Stimulated activated CD8-positive, alpha-beta memory T cell treated with anti-CD3 and anti-CD28 coated beads, Interleukin-15, amount 100 ng/mL, for 1 hour (primary cell): ENCODE measurements at regions not wholly inside any gene's neighbourhood (a gene's known extent, or its start where the extent isn't known, plus 50 kb on each side); places are given as distances from the start of the nearest gene placed in this dataset.

Experiments
- DNase-seq: peaks from one replicate; pipeline ENCODE4 v3.0.0-alpha.2; 2020; ENCODE audit warnings: low read depth

DNA sequence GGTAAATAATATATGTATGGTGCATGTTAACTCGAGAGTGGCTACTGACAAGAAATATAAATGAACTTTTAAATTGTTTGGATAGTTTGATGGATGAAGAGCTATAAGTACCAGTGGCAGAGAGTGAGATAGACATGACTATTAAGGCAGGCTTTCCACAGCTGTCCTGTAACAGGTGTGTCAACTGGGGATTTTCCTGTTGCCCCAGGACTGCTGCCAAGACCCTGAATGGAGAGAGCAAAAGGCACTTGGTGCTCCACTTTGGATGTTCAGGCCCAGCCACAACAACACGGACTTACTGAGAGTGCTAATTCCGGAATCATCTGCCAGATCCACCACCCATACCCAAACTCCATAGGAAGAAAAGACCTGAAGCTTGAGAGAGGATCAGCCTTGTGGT, 215.1 kb downstream of the SEC61B start:
- DNase-seq = no peak

DNA sequence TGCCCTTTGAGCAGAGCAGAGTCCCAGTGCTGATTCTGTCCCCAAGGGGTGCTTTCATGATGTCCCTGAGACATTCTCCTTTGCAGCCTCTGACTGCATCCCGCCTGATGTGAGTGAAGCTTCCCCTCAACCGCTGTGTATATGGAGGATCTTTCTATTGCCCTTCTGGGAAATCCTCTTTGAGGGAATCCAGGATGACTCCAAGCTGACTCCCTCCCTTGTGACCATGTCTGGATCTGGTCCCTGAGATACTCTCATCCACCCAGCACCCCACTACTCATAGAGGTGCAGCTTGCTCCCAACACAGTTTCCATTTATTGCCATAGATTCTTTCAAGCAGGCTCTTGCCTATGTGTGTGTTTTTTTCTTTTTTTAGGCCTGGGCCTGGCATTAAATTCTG, 216.5 kb downstream of the SEC61B start:
- no peak for DNase-seq

DNA sequence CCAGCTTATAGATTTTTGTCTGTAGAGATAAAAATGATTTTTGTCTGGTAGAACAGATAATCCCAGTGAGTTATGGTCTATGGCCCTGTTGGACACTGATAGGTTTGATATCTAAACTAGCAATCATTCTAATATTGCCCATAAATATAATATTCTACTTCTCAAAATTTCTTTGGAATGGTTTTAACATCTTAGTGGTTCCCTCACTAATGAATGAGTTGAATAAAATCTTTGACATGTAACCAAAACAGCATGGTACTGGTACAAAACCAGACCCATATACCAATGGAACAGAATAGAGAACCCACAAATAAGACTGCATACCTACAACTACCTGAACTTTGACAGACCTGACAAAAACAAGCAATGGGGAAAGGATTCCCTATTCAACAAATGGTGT, 219.7 kb downstream of the SEC61B start:
- no peak for DNase-seq

DNA sequence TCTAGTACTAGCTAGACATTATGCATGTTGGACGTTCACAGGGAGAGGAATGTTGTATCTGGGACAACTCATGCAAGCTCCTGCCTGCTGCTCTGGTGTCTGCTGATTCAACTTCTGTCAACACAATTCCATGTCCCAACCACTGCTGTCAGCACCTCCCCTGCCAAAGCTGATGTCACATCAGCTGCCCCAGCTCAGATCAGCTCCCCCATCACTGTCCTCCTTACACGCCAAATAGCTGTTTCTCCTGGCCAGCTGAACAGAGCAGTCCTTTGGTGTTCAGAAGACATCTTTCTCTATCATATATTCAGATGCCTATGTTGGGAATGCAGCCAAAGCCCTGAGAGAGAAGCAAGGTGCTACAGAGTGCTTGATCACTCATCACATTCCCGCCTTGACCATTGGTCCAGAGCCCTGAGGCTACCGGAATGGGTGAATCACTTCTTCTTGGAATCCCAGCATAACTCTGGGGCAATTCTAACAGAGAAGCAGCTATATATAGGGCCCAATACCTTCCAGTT, 223.3 kb downstream of the SEC61B start:
- no peak for DNase-seq

DNA sequence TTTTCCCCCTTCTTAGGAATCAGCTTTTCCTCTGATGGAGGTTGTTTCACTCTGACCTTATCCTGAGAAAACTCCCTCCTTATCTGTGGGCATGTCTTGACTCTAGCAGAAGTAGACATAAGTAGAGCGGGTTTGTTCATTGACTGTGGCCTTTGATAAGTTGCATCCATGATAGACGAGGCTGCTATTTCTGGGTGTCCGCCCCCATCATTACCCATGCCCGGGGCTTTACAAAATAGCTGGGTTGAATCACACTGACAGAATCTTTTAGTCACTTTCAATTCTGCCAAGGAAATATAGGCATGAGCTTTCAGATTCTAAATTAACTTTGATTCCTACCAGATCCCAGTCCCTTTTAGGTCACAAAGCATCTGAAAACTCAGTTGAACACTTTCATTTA, 223.8 kb downstream of the SEC61B start:
- DNase-seq = no peak

DNA sequence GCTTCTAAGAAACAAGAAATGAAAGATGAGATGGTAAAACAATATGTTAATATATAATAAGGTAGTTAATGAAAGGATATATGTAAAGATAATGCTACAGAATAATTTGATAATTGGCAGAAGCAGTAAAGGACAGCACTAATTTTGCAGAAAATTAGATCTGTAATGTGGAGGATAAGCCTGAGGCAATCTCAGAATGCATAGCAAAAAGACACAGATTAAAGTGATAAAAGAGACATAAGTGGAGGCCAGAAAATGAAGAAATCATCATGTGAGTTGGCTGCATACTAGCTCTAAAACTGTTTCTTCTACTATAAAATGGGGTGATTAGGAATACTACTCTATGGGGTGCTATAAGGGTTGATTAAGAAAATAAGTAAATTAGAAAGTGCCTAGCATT, 225.9 kb downstream of the SEC61B start:
- no peak for DNase-seq

DNA sequence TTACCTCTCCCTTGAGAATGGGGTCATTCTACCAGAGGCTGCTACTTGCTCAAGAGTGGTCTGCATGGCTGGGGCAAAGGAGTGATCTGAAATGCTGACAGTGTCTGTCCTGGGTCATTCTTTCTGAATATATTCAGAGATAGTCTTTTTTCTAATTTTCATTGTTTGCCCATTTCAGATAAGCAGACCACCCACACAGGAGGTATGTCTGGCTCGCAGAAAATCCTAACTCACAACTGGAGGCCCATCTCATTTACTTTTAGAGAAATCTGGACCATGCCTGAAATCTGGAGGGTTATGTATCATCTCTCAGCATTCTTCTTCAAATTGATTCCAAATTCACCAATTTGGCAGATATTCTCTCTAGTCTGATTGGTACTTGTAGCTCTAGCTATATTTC, 227.6 kb downstream of the SEC61B start:
- DNase-seq = no peak

DNA sequence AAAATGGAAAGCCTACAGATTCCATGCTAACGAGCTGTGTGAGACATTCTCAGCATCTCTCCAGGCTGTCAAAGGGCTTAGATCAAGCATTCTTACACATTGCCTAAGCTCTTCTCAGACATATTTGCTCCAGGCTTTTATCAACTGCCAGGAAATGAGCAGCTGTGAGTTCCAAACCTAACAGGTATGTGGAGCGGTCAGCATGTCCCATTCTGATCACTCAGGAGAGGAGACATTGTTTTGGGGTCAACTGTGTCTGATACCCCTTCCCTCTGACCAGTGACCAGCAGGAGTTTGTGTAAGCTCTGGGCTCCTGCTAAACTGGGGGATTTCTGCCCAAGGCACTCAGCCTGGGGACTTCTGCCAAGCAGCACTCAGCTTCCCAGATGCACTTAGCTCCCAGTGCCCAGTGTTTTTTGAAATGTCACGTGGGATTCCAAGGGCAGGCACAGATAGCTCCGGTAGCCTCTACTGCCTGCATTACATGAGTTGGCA, 229.1 kb downstream of the SEC61B start:
- DNase-seq = no peak

DNA sequence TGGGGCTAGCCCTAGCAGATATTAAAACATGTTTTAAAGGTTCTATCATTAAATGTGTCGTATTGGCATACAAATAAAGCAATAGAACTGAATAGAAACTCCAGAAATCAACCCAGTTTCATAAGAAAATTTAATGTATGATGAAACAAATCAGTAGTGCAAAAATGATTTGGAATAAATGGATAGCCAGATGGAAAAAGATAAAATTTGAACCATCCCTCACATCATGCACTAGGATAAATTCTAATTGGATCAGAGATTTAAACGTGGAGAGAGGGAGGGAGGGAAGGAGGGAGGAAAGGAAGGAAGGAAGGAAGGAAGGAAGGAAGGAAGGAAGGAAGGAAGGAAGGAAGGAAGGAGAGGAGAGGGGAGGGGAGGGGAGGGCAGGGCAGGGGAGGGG, 235.3 kb downstream of the SEC61B start:
- no peak for DNase-seq

DNA sequence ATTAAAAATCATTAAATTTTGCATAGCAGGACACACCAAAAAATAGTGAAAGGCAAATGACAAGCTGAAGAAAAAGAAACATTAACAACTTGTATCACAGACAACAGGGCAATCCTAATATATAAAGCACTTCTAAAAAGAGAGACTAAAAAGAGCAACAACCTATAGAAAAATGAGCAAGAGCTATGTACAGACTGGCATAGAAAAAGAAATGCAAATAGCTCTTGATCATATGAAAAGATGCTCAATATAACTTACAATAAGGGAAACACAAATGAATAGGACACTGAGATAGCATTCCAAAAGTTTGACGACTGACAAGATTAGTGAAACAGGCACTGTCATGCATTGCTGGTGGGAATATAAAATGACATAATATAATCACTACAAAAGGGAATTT, 235.9 kb downstream of the SEC61B start:
- no peak for DNase-seq

DNA sequence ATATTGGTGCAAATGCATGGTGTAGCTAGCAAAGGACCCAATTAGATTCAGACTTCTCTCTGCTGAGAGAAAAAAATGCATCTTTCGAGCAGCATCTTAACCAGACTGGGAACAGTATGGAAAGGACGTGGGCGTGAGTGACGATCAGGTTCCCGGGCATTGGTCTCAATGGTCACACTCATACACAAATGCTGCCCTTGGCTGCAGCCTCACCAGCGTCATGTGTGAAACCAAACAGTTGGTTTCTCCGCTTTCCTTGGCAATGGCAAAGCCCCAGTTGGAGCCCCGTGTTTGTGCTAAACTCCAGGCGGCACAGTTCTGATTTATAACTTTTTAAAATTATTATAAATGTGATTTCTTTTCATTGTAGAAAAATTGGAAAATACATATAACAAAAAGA, 237.8 kb downstream of the SEC61B start:
- DNase-seq = no peak

DNA sequence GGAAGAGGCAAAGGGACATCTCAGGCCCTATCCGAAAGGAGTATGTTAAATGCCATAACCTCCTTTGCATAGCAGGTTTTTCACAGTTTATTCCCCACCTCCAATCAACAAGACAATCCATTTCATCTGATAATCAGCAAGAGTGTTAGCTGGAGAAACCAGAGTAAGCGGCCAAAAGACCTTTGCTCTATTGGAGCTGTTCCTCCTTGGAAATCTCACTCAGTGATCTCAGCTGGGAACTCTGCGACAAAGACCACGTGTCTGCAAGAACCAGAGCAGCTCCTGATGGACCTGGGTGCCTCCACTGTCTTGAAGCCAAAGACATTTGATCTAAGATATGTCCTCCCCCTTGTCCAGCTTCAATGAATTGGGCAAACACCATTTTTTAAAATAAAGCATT, 241.0 kb downstream of the SEC61B start:
- DNase-seq = no peak

DNA sequence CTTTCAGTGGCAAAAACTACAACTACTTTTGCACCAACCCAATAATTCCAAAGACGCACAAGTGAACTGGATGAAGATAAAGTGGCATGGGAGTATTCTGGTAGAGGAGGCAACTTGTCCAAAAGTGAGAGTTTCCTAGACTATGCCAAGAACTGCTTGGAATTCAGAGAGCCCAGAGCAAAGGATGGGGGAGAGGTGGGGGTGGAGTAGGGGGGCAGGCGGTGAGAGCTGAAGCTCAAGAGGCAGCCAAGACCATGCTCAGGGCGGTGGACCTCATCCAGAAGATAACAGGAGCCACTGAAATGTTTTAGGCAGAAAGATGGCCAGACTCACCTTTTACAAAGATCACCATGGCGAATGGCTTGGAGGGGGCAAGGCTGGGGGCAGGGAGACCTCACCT, 242.5 kb downstream of the SEC61B start:
- DNase-seq = no peak

DNA sequence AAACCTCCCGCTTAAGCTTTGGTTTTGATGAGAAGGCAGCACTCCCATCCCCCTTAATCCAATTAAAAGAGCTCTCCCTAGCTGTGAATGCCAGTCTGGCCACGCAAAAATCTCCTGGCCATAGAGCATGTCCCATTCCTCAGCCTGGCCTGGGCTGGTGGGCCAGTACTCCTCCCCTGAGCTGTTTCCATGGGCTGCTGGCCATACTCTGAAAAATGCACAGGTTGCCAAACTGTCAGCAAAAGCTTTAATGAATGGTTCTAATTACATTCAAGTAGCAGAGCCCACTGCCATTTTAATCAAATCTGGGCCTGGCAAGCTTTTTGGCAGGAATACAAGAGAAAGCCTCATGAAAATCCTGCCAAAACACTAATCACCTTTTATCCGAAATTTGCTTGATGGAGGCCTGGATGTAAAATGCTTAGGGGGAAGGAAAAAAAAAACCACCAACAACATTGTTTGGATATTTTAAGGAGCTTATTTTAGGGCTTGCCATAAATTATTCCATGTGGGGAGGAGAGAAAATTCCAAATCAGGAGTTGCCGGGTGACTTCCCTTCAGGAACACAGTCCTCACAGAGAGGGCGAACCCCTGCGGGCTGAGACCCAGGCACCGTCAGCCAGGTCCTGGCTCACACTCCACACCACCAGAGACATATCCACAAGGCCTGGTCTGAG, 243.3 kb downstream of the SEC61B start:
- no peak for DNase-seq

DNA sequence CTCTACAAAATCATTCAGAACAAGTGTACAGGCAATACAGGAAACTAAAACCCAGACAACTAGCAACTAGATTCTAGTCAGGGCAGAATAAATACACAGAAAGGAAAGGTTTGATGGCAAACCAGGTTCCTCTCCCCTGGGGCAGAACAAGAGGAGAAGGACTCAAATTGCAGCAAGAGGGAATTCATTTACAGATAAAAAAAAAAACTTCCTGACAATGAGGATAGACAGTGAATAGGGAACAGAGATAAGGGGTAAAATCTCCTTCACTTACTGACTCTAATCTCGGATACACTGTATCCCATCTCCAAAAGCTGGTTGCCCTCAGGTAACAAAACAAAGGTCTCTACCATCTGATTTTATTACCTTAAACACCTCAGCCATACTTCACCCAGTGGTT, 244.0 kb downstream of the SEC61B start:
- no peak for DNase-seq

DNA sequence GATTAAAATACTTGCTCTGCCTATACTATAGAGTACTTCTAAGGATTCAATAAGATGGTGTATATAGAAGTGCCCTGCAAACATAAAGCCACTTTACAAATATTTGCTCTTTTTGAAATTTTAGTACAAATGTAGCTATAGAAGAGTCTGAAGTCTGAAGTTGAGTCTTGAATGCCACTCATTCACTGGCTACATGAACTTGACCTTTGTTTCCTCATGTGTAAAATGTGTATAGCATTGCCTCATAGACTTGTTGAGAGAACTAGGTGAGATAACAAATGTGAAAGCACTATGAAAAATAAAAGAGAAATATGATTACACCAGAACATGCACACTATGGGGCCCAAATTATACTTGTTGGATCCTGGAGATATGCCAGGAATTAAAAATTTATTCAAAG, 244.7 kb downstream of the SEC61B start:
- no peak for DNase-seq

DNA sequence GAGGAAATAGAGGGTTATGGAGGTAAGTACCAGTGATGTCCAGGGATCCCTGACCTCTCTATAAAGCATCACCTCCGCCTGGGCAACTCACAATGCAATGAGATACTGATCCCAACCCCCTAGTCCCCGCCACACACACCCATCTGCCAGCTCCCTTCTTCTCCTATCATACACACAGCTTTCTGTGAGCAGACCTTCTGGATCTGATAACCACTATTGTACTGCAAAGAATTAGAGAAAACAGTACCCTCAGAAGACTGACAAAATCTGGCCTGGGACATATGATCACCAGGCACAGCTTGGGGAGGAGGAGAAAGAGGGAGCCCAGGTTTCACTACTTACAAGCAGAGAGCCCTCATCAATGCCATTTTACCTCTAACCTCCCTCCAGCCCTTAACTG, 249.0 kb downstream of the SEC61B start:
- no peak for DNase-seq

DNA sequence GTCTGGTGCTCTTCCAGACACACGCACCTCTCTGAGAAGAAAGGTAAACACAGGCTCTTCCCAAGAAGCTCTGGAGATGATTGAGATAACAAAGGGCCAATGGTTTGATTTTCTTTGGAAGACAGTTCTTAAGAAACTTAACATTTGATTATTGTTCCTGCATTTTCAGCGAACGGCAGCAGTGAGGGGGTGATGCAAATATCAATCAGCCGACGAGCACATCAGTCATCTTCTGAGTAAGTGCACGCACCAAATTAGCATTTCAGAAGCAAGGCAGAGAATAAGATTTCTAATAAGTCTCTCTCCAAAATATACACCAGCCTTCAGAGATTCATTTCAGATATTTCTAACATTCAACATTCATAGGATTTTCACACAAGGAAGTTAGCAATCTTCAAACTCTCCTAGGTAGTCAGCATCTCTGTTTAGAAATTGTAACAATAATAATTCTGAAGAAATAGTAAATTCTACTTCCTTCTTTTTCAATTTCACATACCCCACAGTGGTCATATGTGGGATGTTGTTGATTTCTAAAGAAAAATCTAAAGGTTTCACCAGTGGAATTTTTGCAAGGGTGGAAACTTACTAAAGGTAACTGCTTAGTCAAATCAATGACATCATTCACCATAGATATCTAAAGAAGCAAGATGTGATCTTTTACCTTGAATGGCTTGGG, 250.3 kb downstream of the SEC61B start:
- no peak for DNase-seq

DNA sequence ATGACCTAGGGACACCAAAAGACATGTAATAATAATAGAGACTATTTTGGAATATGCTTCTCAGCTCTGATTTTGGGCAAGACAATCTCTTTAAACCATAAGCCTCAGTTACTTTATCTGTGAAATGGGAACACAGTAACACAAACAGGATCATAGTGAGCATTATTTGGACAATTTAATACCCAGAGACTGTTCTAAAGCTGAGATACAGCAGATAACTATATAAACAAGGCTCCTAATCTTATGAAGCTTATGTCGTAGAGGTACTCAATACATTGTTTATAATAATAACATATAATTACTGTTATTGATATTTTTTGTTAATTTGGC, 250.8 kb downstream of the SEC61B start:
- DNase-seq = no peak

DNA sequence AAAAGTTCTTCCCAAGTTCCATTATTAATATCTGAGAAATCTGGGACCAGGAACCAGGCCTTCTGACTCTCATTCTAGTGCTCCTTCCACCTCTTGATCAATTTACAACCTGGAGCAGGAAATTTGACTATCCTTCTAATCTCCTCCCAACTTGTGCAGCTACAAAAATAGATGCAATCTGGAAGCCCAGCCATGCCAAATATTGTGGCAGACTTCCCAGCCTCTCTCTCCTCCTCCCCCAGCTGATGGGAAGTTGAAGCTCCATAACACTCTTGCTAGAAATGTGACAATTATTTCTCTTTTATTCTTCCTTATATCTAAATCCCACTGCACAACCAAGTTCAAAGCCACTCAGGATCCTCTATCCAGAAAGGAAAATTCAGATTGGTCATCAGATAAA, 252.1 kb downstream of the SEC61B start:
- no peak for DNase-seq

DNA sequence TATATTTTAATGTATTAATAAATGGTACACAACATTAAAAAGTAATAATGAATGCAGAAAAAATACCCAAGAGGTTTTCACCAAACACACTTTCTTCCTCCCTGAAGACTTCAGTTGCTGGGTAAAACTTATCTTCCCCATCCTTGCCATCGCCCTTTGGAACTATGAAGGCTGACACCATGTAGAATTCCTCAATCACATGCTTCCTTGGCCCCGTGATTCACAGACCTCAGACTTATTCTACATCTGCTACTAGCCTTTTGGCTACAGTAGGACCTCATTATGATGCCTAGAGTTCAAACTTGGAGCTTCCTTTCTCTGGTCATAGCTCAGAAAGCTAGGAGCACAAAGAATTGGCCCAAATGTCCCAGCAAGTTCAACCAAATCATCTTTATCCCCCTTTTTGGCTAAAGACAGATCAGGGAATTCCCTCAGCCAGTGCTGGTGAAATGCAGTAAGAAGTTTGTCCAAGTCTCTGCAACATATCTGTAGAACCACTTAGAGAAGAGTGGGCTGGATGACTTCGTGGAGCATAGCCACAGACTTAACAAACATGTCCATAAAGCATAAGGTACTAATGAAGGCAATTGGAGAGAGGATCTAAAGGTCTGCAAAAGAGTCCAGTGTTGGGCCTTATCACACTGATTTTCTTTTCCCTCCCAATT, 253.5 kb downstream of the SEC61B start:
- no peak for DNase-seq

DNA sequence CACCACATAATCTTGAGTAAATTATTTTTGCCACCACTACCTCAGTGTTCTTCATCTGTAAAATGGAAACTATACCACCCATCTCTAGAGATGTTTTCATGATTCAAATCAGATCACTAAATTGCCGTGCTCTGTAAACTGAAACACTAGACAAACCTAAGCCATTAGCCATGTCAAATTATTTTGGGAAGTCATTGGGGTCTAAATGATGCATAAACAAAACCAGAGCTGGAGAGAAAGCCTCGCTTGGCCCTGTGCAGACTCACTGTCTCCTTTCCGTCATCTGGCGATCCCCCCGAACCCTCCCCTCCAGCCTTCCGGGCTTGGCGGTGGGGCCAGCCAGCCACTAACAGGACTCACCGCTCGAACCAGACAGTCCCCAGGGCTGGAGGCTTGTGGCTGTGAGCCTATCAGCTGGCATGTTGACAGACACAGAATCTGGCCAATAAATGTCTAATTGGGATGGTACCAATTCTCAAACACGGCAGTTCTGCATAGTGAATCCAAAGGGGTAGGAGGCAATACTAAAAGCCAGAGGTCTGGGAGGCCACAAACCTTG, 256.5 kb downstream of the SEC61B start:
- DNase-seq = no peak

DNA sequence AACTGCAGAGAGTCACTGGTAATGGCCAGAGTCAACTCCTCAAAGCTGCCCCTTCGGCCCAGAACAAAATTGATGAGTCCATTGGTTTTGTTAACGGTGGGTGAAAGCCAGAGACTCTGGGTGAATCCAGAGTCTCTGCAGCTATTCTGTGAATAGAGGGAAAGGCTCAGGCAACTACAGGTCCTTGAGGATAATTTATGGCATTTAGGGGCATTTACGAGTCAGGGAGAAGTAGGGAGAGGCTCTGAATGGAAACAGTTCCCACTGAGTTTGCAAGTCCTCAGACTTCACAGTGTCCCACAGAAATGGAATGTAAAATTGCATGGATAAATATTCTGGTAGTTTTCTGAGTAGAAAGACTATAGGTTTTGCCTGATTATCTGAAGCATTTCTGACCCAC, 257.8 kb downstream of the SEC61B start:
- no peak for DNase-seq
